GM12891 (cell line): ENCODE measurements at regions not wholly inside any gene's neighbourhood (a gene's known extent, or its start where the extent isn't known, plus 50 kb on each side); places are given as distances from the start of the nearest gene placed in this dataset.

Source experiments
- POLR2A ChIP-seq: IDR thresholded peaks from 2 replicates; pipeline ENCODE4 v1.6.1; 2011; ENCODE audit warnings: low read depth, low read length, control low read depth
- POU2F2 ChIP-seq: IDR thresholded peaks from 2 replicates; pipeline ENCODE4 v1.6.1; 2011; ENCODE audit warnings: low read depth, mild to moderate bottlenecking, control low read depth, low read length, moderate library complexity

GRCh38 chr21:20301395-20301794, 696.8 kb upstream of the NCAM2 start:
- TF ChIP-seq POU2F2 (no peak), POLR2A (no peak)
